HG03039 (cell line): ENCODE measurements at regions not wholly inside any gene's neighbourhood (a gene's known extent, or its start where the extent isn't known, plus 50 kb on each side); places are given as distances from the start of the nearest gene placed in this dataset.

ENCODE experiments used
- ATAC-seq: cut with Tn5 transposase; IDR thresholded peaks from one replicate; pipeline ENCODE4 v1.9.1; 2021; ENCODE audit warnings: mild to moderate bottlenecking, moderate library complexity; ENCODE audit not compliant: unreplicated experiment

DNA sequence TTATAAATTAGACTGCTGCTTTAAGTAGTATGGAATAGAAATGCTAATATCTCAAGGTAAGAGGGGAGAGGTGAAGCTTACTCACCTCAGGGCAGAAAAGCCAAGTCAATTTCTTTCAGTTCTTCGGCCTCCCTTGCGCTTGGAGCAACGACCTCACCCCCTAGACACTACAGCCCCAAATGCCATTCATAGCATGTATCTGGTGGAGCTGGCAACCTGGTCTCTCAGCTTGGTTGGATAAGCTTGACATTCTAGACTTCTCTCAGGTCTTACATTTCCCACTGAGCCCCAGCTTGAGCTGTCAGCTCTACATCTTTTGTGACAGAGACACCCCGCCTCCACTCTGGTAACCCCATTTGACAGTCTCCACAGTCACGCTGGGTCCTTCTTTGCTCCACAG lies 154.9 kb downstream of the ZNF608 start:
- no peak for ATAC-seq

GRCh38 chr5:124590686-124591085 lies 155.8 kb downstream of the ZNF608 start:
- no peak for ATAC-seq

DNA sequence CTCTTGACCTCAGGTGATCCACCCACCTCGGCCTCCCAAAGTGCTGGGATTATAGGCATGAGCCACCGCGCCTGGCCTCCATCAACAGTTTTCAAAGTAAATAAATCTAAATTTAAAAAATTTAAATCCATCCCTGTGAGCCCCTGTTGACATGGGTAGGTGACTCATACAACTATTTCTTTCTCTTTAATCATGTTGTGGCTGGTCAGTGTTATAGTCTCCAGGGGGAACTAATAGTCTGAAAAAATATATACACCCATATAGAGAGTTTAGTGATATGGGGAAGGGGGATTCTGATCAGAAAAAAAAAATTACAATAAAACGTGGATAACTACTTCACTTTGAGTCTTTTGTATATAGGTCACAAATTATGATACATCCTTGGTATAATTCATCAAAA lies 159.2 kb downstream of the ZNF608 start:
- ATAC-seq: no peak

GRCh38 chr5:124584991-124585715 lies 161.3 kb downstream of the ZNF608 start:
- no peak for ATAC-seq

DNA sequence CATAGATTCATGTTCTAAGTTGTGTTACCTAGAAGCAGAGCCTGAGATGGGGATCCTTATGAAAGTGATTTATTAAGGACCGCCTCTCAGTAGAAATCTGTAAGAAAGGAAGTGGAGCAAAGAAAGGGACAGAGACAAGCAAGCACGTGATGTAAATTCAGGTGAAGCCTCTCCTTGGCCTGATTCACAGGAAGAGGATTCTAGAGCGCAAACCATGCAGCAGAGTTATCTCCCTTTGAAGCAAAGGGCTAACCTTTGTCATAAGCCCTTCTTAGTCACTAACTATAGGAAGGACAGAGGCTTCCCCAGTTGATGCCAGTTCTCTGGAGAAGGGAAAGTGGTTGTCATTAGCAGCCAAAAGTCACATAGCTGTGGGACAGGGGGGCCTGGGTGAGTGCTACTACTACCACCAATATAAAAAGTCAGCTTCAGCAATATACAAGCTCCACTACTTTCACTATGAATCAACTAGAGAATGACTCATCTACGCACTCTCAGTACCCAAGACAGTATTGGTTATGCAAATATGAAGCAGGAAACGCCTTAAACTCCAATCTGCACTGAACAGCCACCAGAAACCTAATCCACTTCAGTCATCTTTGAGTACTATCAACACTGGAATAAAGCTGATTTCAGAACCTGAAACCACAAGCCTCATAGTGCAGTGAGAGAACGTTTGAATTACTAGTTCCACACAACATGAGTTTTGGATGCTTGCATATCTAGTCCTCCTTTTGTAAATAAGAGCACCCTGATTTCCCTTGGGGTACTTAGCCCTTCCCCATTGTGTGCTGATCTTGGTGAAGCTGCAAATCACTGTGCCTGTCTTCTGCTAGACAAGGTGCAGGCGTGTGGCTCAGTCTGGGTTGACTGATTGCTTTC lies 162.7 kb downstream of the ZNF608 start:
- ATAC-seq: peak; percentile 99

DNA sequence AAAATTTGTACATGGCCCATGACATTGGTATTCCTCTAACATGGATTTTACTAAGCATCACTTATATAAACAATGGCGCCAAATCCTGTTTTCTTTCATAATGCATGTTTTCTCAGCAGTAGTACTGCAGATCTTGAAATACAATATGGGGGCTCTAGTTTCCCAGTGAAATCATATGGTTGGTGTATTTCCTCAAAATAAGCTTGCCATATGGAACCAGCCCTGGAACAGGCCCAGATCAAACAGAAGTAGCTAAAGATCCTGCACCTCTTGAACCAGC lies 163.9 kb downstream of the ZNF608 start:
- no peak for ATAC-seq

DNA sequence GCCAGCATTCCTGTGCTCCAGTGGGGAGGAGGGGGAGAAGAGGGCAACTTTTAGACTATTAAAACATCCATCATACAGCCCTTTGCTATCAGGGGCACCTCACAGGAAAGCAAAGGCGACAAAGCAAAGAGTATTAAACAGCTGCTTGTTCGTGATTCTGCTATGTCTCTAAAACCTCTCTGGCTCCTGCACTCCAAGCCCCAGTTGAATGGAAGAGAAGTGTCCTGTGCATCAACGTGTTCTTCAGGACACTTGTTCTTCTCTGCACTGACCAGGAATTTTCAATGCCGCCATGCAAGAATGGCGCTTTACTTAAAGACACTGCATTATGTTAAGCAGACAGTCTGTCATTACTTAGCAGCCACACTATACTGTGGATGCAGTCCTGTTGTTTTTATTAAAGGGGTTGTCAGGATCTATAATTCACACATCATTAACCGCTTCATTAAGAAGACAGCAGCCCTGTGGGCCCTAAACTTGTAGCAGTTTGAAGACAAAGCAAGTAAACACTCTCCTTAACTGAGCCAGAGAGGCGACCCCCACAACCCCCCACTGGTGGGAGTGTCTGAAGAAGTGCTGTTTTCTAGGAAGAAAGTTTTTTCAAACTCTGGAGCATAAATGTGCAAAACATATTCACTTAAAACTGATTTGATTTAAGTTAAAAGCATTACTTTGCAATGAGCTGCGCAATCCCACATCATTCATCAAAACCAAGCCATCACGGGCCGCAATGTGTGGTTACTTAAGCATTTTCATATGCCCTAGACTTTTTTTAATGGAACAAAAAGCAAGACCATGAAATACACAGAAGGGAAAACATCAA lies 164.5 kb downstream of the ZNF608 start:
- no peak for ATAC-seq

DNA sequence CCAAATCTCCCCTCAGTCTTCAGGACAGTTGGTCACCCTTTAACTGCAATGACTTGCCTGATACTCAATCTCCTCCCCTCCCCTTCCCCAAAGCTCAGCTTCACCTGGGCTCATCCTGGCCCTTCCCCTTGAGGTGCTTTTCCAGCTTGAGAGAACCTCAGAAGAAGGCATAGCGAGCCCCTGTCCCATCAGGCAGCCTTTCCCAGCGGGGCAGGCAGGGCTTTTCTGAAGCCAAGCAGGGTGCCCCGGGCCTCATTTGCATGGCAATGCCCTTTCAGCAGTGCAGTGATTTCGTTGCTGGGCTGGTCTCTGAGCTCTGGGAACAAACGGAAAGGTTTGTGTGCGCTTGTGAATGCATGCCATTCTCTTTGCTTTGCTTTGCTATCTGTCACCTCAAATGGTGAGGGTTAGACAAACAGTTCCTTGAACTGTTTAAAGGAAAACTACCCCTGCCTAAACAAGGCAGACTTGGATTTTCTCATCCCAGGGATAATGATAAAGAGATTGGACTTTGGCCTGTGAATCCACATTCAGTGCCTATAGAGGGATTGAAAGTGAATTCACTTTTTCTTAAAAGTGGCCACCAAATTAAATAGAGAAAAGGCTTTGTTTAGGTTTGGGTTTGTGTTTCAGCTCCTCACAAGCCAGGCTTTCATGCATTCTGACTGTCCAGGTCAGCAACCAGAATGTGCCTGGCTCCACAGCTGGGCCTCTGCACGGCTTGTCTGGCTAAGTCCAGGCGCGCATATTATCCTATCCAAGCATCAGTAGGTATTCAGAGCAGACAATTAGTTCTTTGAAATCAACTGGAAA lies 165.3 kb downstream of the ZNF608 start:
- no peak for ATAC-seq

DNA sequence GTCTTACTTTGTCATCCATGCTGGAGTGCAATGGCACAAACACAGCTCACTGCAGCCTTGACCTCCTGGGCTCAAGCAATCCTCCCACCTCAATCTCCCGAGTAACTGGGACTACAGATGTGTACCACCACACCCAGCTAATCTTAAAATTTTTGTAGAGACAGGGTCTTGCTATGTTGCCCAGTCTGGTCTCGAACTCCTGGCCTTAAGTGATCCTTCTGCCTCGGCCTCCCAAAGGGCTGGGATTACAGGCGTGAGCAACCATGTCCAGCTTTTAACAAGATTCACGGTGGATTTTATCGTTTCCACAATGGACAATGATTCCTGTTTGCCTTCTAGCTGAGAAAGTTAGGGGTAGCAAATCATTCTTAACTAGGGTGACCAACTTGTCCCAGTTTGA lies 165.9 kb downstream of the ZNF608 start:
- ATAC-seq: no peak

- no peak for ATAC-seq
Measured at GRCh38 chr5:124576848-124577409, 169.5 kb downstream of the ZNF608 start.

- no peak for ATAC-seq
Measured at GRCh38 chr5:124575725-124576124, 170.7 kb downstream of the ZNF608 start.

DNA sequence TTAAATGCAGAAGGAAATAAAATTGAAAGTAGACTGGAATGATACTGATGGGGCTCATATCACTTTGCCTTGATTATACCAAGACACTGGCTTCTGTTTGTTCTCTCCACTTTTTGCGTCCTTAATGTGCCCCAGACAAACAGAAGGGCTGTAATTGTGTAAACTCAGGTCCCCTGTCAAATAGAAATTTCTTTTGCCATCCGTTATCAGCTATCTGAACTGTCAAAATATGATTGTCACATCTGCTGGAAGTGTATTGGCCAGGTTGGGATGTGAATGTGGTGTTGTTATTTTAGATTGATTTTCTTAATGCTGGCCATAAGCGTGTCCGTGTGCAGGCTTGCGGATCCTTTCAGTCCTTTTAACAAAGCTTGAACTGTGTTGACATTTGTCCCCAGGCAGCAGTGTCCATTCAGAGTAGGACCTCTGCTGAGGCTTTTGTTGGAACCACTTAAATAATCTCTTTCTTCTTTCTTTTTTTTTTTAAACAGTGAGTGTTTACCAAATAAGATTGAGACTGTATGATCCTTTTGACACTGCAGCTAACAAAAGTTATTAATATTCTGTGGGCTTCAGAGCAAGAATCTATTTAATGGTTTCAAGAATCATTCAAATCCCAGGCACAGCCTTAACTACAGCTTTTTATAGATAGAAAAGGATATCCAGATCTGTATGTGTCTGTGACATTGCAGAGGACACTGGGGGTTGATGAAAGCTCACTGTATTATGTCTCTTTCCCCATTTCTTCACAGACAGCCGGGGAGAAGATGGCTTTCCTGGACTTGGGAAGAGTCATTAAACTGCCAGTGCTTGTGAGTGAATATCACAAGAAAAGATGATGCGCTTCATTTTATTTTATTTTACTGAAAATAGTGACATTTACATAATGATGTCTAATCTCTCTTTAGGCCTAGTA lies 171.7 kb downstream of the ZNF608 start:
- ATAC-seq: no peak

GRCh38 chr5:124572971-124573370 lies 173.5 kb downstream of the ZNF608 start:
- no peak for ATAC-seq

DNA sequence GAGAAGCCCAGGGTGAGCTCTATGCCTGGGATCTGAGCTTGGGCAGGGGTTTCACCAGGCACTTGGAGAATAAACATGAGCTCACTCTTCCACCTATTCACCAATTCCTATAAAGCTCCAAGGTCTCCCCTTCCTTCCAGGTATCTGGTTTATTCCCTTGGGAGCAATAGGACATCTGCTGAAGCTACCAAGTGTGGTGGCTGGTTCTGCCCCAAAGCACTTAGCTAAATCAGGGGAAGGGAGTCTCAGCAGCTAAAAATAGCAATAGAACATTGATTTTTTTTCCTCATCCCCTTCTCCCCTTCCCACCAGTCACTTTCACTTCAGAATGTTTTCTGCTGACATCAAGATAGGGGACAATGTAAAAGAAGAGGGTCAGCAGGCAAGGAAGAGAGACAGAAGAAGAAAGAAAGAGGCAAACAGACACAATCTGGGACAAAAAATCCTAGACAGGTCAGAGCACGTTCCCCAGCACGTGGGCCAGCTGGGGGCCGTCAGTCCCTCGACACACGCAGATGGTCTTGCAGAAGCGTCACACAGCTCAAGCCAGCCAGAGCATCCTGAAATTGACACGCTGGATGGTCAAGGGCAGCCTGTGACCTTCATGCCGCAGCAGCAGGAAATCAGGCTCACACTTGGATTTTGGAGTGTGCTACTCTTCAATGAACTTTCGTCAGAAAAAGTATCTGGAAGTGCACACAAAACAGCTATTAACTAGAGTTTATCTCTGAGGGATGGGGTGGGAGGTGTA lies 176.0 kb downstream of the ZNF608 start:
- no peak for ATAC-seq

DNA sequence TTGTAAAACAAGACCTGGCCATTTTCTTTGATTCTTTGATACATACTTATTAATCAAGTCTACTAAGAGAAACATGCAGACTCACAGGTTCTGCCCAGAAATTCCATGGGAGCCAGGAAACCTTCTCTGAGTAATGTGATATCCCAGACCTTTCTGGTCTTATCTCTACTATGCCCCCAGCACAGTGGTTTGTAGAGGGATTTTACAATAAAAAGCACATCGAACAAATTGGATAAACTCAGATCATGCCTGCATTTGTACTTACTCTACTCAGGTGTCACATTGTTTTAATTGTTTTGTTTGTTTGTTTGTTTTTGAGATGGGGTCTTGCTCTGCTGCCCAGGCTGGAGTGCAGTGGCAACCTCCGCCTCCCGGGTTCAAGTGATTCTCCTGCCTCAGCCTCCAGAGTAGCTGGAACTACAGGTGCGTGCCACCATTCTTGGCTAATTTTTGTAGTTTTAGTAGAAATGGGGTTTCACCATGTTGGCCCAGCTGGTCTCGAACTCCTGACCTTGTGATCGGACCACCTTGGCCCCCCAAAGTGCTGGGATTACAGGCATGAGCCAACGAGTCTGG lies 179.5 kb downstream of the ZNF608 start:
- ATAC-seq: no peak

DNA sequence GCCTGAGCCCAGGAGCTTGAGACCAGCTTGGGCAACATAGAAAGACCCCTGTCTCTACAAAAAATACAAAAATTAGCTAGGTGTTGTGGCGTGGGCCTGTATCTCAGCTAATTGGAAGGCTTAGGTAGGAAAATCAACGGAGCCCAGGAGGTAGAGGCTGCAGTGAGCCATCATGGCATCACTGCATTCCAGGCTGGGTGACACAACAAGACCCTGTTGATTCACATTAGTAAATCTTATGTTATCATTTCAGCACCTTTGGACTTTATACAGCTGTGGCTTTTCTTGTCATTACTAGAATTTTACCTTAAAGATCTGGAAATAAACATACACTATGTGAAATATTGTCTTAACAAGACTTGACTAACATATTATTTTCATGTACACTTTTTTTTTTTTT lies 185.0 kb downstream of the ZNF608 start:
- ATAC-seq: no peak

DNA sequence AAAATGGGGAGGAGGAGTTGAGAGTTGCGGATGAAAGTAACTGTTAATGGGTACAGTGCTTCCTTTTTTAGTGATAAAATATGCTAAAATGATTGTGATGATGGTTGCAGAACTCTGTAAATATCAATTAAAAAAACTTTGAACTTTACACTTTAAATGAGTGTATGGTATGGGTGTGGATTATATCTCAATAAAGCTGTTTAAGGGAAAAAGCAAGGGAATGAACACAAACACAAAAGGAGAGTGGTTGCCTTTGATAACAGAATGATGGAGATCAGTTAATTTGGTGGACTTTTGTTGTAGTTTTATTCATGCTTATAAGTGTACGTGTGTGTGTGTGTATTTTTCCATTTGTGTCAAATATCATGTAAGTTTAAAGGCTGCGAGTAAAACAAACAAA lies 186.1 kb downstream of the ZNF608 start:
- ATAC-seq: no peak

DNA sequence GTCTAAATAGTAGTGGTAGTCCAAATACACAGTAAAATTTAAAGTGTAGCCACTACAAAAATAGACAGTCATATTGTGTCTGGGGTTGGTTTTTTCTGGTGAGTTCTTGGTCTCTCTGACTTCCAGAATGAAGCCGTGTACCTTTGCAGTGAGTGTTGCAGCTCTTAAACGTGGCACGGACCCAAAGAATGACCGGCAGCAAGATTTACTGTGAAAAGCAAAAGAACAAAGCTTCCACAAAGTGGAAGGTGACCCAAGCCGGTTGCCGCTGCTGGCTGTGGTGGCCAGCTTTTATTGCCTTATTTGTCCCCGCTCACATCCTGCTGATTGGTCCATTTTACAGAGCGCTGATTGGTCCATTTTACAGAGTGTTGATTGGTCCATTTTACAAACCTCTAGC lies 188.7 kb downstream of the ZNF608 start:
- ATAC-seq: no peak
